ENCODE measurements at regions not wholly inside any gene's neighbourhood (a gene's known extent, or its start where the extent isn't known, plus 50 kb on each side); places are given as distances from the start of the nearest gene placed in this dataset.

GRCh38 chr6:1057490-1058135 lies 254.3 kb upstream of the FOXQ1 start:
- H3K27ac ChIP-seq (ENCODE audit: low read depth, low read length): no peak overlapping the region
- no peaks in the 10 kb centered on the region for H3K9me2 ChIP-seq (ENCODE audit: insufficient read depth)
- H2AFZ ChIP-seq (ENCODE audit: low read depth, low read length, poor library complexity, severe bottlenecking): no peak overlapping the region
- ATAC-seq (no peak), DNase-seq (ENCODE audit: low read depth, low spot score) (no peak)
- H3K4me3 ChIP-seq (replicated peaks in 1 of 2; ENCODE audit: low read depth in 1 of 2, low read length in 2 of 2): no peak overlapping the region
- no peak overlapping the region for H3K9ac ChIP-seq (ENCODE audit: low read length)
- no peaks in the 10 kb centered on the region for H4K20me1 ChIP-seq (ENCODE audit: insufficient read depth)
- no TSS peak for BruUV-seq (replicated peaks)
- H3K79me2 ChIP-seq (ENCODE audit: insufficient read depth, low read length): no peaks in the 10 kb centered on the region
- no peak for TF ChIP-seq ZNF274 (IDR thresholded peaks at IDR 0.05; ENCODE audit: low read depth, low read length)
- no peak for TF ChIP-seq SRF (IDR thresholded peaks at IDR 0.05; ENCODE audit: low read depth)
- no peak for TF ChIP-seq MAX (IDR thresholded peaks at IDR 0.05)
- no peak for TF ChIP-seq SP1 (IDR thresholded peaks at IDR 0.05; ENCODE audit: low read depth)
- ChIA-PET RAD21 (ENCODE audit: low non-redundant PET in 1 of 2, low total read pairs in 2 of 2, uncharacterized antibody in 2 of 2, unreplicated experiment in 2 of 2) (no interaction called here), CTCF (no interaction called here), POLR2A (no interaction called here)
- no peak overlapping the region for H3K4me2 ChIP-seq (ENCODE audit: low read length)
- no peaks in the 10 kb centered on the region for H3K27me3 ChIP-seq (ENCODE audit: insufficient read depth, low read length)
- no peaks in the 10 kb centered on the region for H3K9me3 ChIP-seq (ENCODE audit: control insufficient read depth in 1 of 2, insufficient read depth in 1 of 2, low read depth in 1 of 2, low read length in 2 of 2)
- intact Hi-C loops (cut with micrococcal nuclease): no loop called here
- no peaks in the 10 kb centered on the region for H3K36me3 ChIP-seq (ENCODE audit: control insufficient read depth in 1 of 2, insufficient read depth in 2 of 2, low read length in 2 of 2)
- peaks cover 5 to 19% of the 10 kb centered on the region in 2 experiments; a peak in 3 of 4 replicates for H3K4me1 ChIP-seq (ENCODE audit: control insufficient read depth in 1 of 2, insufficient read depth in 2 of 2, low read length in 2 of 2)

DNA sequence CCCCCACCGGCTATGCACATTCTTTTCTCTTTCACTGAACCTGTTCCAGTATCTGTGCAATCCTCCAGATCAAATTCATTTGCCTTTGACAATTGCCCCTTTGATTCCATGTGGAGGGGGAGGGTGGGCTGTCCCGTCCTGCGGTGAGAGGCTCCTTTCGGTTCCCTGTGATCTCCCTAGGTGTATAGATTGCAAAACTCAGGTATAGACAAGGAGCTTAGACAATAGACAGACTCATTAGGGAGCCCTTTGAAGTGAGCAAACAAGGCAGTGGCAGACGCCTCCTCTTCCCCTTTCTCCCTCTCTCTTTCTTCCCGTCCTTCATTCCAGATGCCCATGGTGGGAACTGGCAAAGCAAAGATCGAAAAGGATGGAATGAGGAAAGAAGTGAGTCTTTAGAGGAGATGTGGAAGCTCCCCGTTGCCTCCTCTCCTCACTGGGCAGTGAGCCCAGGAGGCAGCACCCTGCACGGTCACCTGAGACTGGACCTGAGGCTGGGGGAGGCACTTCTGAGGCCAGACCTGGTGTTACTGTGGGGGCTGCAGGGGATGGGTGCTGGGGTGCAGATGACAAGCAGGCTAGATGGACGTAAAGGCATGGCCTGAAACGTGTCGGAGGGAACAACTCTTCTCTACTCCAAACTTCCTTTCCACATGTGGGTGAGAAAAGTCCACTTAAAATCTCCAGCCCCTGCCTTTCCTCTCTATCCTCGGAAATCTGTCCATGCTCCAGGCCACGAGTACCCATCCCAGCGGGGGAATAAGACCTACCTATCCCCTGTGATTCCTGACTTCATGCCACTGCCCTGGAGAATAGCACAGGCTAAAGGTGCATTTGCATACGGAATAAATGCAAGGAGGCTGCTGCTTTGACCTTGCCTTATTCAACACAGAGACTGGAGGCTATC lies 256.6 kb upstream of the FOXQ1 start:
- peak; percentile 41 for DNase-seq (ENCODE audit: low read depth, low spot score)
- H3K9me3 ChIP-seq (ENCODE audit: control insufficient read depth in 1 of 2, insufficient read depth in 1 of 2, low read depth in 1 of 2, low read length in 2 of 2): no peaks in the 10 kb centered on the region
- RAD21 ChIA-PET (ENCODE audit: low non-redundant PET in 1 of 2, low total read pairs in 2 of 2, uncharacterized antibody in 2 of 2, unreplicated experiment in 2 of 2): no interaction called here
- CTCF ChIA-PET: no interaction called here
- peak overlapping the region in 1 of 2 experiments; percentile 20; a peak in 1 of 4 replicates for H3K4me3 ChIP-seq (replicated peaks in 1 of 2; ENCODE audit: low read depth in 1 of 2, low read length in 2 of 2)
- TF ChIP-seq JUND (IDR thresholded peaks at IDR 0.05): 0 out of 2 replicates have a peak, but pooled peaks have one; percentile 21
- TF ChIP-seq EZH2 (IDR thresholded peaks at IDR 0.05): no peak
- peak; percentile 91 for TF ChIP-seq TCF7L2 (IDR thresholded peaks at IDR 0.05; ENCODE audit: borderline replicate concordance, extremely low read depth, insufficient read depth, insufficient read length)
- TF ChIP-seq SP1 (IDR thresholded peaks at IDR 0.05; ENCODE audit: low read depth): peak; percentile 41; the same call in 1 of the 2 replicates
- TF ChIP-seq CEBPB (IDR thresholded peaks at IDR 0.05; ENCODE audit: low read depth): peak; percentile 91
- POLR2A ChIA-PET: no interaction called here
- no peaks in the 10 kb centered on the region for H3K9me2 ChIP-seq (ENCODE audit: insufficient read depth)
- H3K79me2 ChIP-seq (ENCODE audit: insufficient read depth, low read length): no peaks in the 10 kb centered on the region
- intact Hi-C loops (cut with micrococcal nuclease): no loop called here
- H3K36me3 ChIP-seq (ENCODE audit: control insufficient read depth in 1 of 2, insufficient read depth in 2 of 2, low read length in 2 of 2): no peaks in the 10 kb centered on the region
- no peaks in the 10 kb centered on the region for H4K20me1 ChIP-seq (ENCODE audit: insufficient read depth)
- peak overlapping the region; percentile 54 for H3K4me2 ChIP-seq (ENCODE audit: low read length)
- H3K27ac ChIP-seq (ENCODE audit: low read depth, low read length): 0 out of 2 replicates have a peak overlapping the region, but pooled peaks have one; percentile 4
- no TSS peak for BruUV-seq (replicated peaks)
- peaks cover 5 to 19% of the 10 kb centered on the region in 2 experiments; a peak in 3 of 4 replicates for H3K4me1 ChIP-seq (ENCODE audit: control insufficient read depth in 1 of 2, insufficient read depth in 2 of 2, low read length in 2 of 2)
- H3K27me3 ChIP-seq (ENCODE audit: insufficient read depth, low read length): no peaks in the 10 kb centered on the region
- ATAC-seq: peak; percentile 81
- H3K9ac ChIP-seq (ENCODE audit: low read length): no peak overlapping the region
- H2AFZ ChIP-seq (ENCODE audit: low read depth, low read length, poor library complexity, severe bottlenecking): no peak overlapping the region
